ENCODE measurements at regions not wholly inside any gene's neighbourhood (a gene's known extent, or its start where the extent isn't known, plus 50 kb on each side); places are given as distances from the start of the nearest gene placed in this dataset.

DNA sequence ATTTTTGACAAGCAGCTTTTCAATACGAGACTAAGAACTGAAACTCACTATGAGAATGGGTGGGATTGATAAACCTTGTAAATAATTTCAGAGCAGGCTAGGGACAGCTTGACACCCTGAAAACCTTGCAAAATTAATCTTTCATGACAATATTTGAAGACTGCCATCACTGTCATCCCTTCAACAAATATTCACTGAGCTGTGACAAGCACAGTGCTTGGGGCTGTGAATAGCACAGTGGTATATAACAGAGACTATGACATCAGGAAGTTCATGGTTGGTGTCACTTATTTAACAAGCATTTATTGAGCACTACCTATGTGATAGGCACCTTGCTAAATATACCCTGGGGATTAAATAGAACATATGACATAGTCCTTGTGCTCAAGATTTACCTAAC is 741.0 kb upstream of the RIOK2 start:
- Histone ChIP-seq H4K20me1 (ENCODE audit: insufficient read depth) (no peaks in the 10 kb centered on the region), H3K79me2 (replicated peaks; ENCODE audit: insufficient read depth, low read length) (no peaks in the 10 kb centered on the region), H3K4me3 (ENCODE audit: low read length) (no peak overlapping the region), H3K9me2 (ENCODE audit: insufficient read depth, low read length) (no peaks in the 10 kb centered on the region), H3F3A (ENCODE audit: insufficient read depth, low read length, poor library complexity, severe bottlenecking) (no peaks in the 10 kb centered on the region), H3K36me3 (ENCODE audit: insufficient read depth, low read length) (no peaks in the 10 kb centered on the region), H3K27me3 (ENCODE audit: insufficient read depth, low read depth, low read length) (no peaks in the 10 kb centered on the region), H3K9ac (ENCODE audit: low read length) (no peak overlapping the region), H2AFZ (ENCODE audit: low read depth, low read length) (no peak overlapping the region), H3K4me2 (ENCODE audit: low read length) (no peak overlapping the region), H3K27ac (ENCODE audit: low read length) (peak overlapping the region; percentile 40), H3K9me3 (ENCODE audit: low read length) (no peaks in the 10 kb centered on the region)
- TF ChIP-seq SMC3 (conservative IDR thresholded peaks at IDR 0.05; ENCODE audit: poor library complexity) (peak; percentile 13), POLR2AphosphoS5 (IDR thresholded peaks at IDR 0.05) (peak; percentile 68), EZH2 (IDR thresholded peaks at IDR 0.05; ENCODE audit: borderline replicate concordance, insufficient read depth, low read length, poor library complexity, severe bottlenecking) (no peak), EP300 (conservative IDR thresholded peaks at IDR 0.05; ENCODE audit: poor library complexity, severe bottlenecking) (peak; percentile 95), RAD21 (conservative IDR thresholded peaks at IDR 0.05) (no peak), CTCF (IDR thresholded peaks at IDR 0.05; ENCODE audit: poor library complexity, severe bottlenecking) (no peak)

- TF ChIP-seq CTCF (IDR thresholded peaks at IDR 0.05; ENCODE audit: poor library complexity, severe bottlenecking) (no peak), SMC3 (conservative IDR thresholded peaks at IDR 0.05; ENCODE audit: poor library complexity) (no peak), EP300 (conservative IDR thresholded peaks at IDR 0.05; ENCODE audit: poor library complexity, severe bottlenecking) (no peak), POLR2AphosphoS5 (IDR thresholded peaks at IDR 0.05) (no peak), TAF1 (IDR thresholded peaks at IDR 0.05; ENCODE audit: low read depth) (no peak), EZH2 (IDR thresholded peaks at IDR 0.05; ENCODE audit: borderline replicate concordance, insufficient read depth, low read length, poor library complexity, severe bottlenecking) (no peak), REST (IDR thresholded peaks at IDR 0.05; ENCODE audit: borderline replicate concordance) (no peak)
- no peak overlapping the region for H3K4me3 ChIP-seq (ENCODE audit: low read length)
- no peak overlapping the region for H3K9ac ChIP-seq (ENCODE audit: low read length)
- no peaks in the 10 kb centered on the region for H3K36me3 ChIP-seq (ENCODE audit: insufficient read depth, low read length)
- H3K79me2 ChIP-seq (replicated peaks; ENCODE audit: insufficient read depth, low read length): no peaks in the 10 kb centered on the region
- H3K4me2 ChIP-seq (ENCODE audit: low read length): no peak overlapping the region
- H3K27ac ChIP-seq (ENCODE audit: low read length): no peak overlapping the region
- peaks cover 10% of the 10 kb centered on the region for H3F3A ChIP-seq (ENCODE audit: insufficient read depth, low read length, poor library complexity, severe bottlenecking)
- H4K20me1 ChIP-seq (ENCODE audit: insufficient read depth): no peaks in the 10 kb centered on the region
- no peaks in the 10 kb centered on the region for H3K9me2 ChIP-seq (ENCODE audit: insufficient read depth, low read length)
- no peak overlapping the region for H2AFZ ChIP-seq (ENCODE audit: low read depth, low read length)
- H3K9me3 ChIP-seq (ENCODE audit: low read length): no peaks in the 10 kb centered on the region
- H3K27me3 ChIP-seq (ENCODE audit: insufficient read depth, low read depth, low read length): no peaks in the 10 kb centered on the region
These were observed 746.3 kb upstream of the RIOK2 start for GRCh38 chr5:97929383-97929782.
